ENCODE measurements at regions not wholly inside any gene's neighbourhood (a gene's known extent, or its start where the extent isn't known, plus 50 kb on each side); places are given as distances from the start of the nearest gene placed in this dataset.

GRCh38 chr5:38036765-38037164, 196.9 kb upstream of the GDNF start:
- DNase-seq (ENCODE audit: low spot score): no peak
- no peaks in the 10 kb centered on the region for H3K36me3 ChIP-seq
- H3K4me3 ChIP-seq: no peak overlapping the region
- no peak for TF ChIP-seq CTCF (IDR thresholded peaks at IDR 0.05)
- H3K27ac ChIP-seq: no peak overlapping the region
- no peaks in the 10 kb centered on the region for H3K9me3 ChIP-seq
- H3K4me1 ChIP-seq: no peaks in the 10 kb centered on the region
- H3K27me3 ChIP-seq: no peaks in the 10 kb centered on the region

- no peaks in the 10 kb centered on the region for H3K27me3 ChIP-seq
- no peak overlapping the region for H3K4me3 ChIP-seq
- no peaks in the 10 kb centered on the region for H3K9me3 ChIP-seq
- H3K27ac ChIP-seq: no peak overlapping the region
- TF ChIP-seq CTCF (IDR thresholded peaks at IDR 0.05): no peak
- no peaks in the 10 kb centered on the region for H3K4me1 ChIP-seq
- DNase-seq (ENCODE audit: low spot score): no peak
- no peaks in the 10 kb centered on the region for H3K36me3 ChIP-seq
Observed at GRCh38 chr5:38032149-38032548, 192.3 kb upstream of the GDNF start.

GRCh38 chr5:38031304-38031703, 191.5 kb upstream of the GDNF start:
- no peak overlapping the region for H3K4me3 ChIP-seq
- H3K27me3 ChIP-seq: no peaks in the 10 kb centered on the region
- no peaks in the 10 kb centered on the region for H3K9me3 ChIP-seq
- DNase-seq (ENCODE audit: low spot score): no peak
- H3K4me1 ChIP-seq: no peaks in the 10 kb centered on the region
- H3K36me3 ChIP-seq: no peaks in the 10 kb centered on the region
- H3K27ac ChIP-seq: no peak overlapping the region
- no peak for TF ChIP-seq CTCF (IDR thresholded peaks at IDR 0.05)

- TF ChIP-seq CTCF (IDR thresholded peaks at IDR 0.05): no peak
- no peak for DNase-seq (ENCODE audit: low spot score)
Observed at GRCh38 chr5:38029397-38030065, 189.7 kb upstream of the GDNF start.

GRCh38 chr5:38023799-38024198, 184.0 kb upstream of the GDNF start:
- no peak overlapping the region for H3K4me3 ChIP-seq
- no peaks in the 10 kb centered on the region for H3K27me3 ChIP-seq
- H3K36me3 ChIP-seq: no peaks in the 10 kb centered on the region
- H3K27ac ChIP-seq: no peak overlapping the region
- no peaks in the 10 kb centered on the region for H3K4me1 ChIP-seq
- TF ChIP-seq CTCF (IDR thresholded peaks at IDR 0.05): peak in 1 of 2 donors; percentile 44
- H3K9me3 ChIP-seq: no peaks in the 10 kb centered on the region
- no peak for DNase-seq (ENCODE audit: low spot score)

More at GRCh38 chr5:38029397-38030065, 189.7 kb upstream of the GDNF start:
- Histone ChIP-seq H3K27ac (no peak overlapping the region), H3K36me3 (no peaks in the 10 kb centered on the region), H3K9me3 (no peaks in the 10 kb centered on the region), H3K27me3 (no peaks in the 10 kb centered on the region), H3K4me1 (no peaks in the 10 kb centered on the region), H3K4me3 (no peak overlapping the region)

- Histone ChIP-seq H3K9me3 (no peaks in the 10 kb centered on the region), H3K4me3 (no peak overlapping the region), H3K36me3 (no peaks in the 10 kb centered on the region), H3K27ac (no peak overlapping the region), H3K27me3 (no peaks in the 10 kb centered on the region), H3K4me1 (no peaks in the 10 kb centered on the region)
- TF ChIP-seq CTCF (IDR thresholded peaks at IDR 0.05): no peak
- no peak for DNase-seq (ENCODE audit: low spot score)
Observed at GRCh38 chr5:38023371-38023770, 183.5 kb upstream of the GDNF start.

All from right atrium auricular region (tissue), 2 donors.